Activated CD8-positive, alpha-beta T cell treated with anti-CD3 and anti-CD28 coated beads, Interleukin-2, amount 10 ng/mL, durations not matched to agents 7 days and 5 days (primary cell): ENCODE measurements at regions not wholly inside any gene's neighbourhood (a gene's known extent, or its start where the extent isn't known, plus 50 kb on each side); places are given as distances from the start of the nearest gene placed in this dataset.

Experiments used
- ATAC-seq: fragments of 150-1000 bp; cut with Tn5 transposase; one replicate; pipeline ENCODE4 v1.10.0; 2021; ENCODE audit warnings: moderate library complexity
- CTCF ChIA-PET: fragments of 350-600 bp; sonication (Branson Sonifier 250); formaldehyde crosslinking; loops from one replicate; lab custom pipeline; 2021; ENCODE audit warnings: antibody characterized with exemption; lab: Charles Lee
- POLR2A ChIA-PET: fragments of 350-600 bp; sonication (Branson Sonifier 250); formaldehyde crosslinking; loops from one replicate; lab custom pipeline; 2021; ENCODE audit warnings: antibody characterized with exemption; lab: Charles Lee
- DNase-seq: peaks from one replicate; pipeline ENCODE4 v3.0.0-alpha.2; 2020
- H3K27ac Mint-ChIP-seq: one replicate; pipeline ENCODE4 v1.8.0; 2021; ENCODE audit warnings: mild to moderate bottlenecking, mixed read lengths
- H3K27me3 Mint-ChIP-seq: one replicate; pipeline ENCODE4 v1.8.0; 2021; ENCODE audit warnings: low read depth, mixed read lengths
- H3K36me3 Mint-ChIP-seq: one replicate; pipeline ENCODE4 v1.8.0; 2021; ENCODE audit warnings: low read depth, mixed read lengths
- H3K4me1 Mint-ChIP-seq: one replicate; pipeline ENCODE4 v1.8.0; 2021; ENCODE audit warnings: low read depth, mixed read lengths
- H3K4me3 Mint-ChIP-seq: one replicate; pipeline ENCODE4 v1.8.0; 2021; ENCODE audit warnings: mild to moderate bottlenecking, mixed read lengths
- H3K9me3 Mint-ChIP-seq: one replicate; pipeline ENCODE4 v1.8.0; 2022; ENCODE audit warnings: mixed read lengths; ENCODE audit not compliant: insufficient read depth

- Mint-ChIP-seq H3K4me1 (peaks cover 14% of the 10 kb centered on the region), H3K36me3 (no peaks in the 10 kb centered on the region), H3K4me3 (no peak overlapping the region), H3K27me3 (peaks cover 3% of the 10 kb centered on the region), H3K9me3 (no peaks in the 10 kb centered on the region), H3K27ac (no peak overlapping the region)
- no peak for ATAC-seq
- POLR2A ChIA-PET = interaction anchor here (1.0 kb wide), 1 partner anchor 16 kb away, joined by 3 read pairs; no protein-coding TSS in a partner anchor
- DNase-seq = no peak
- CTCF ChIA-PET = interaction anchor here (1.1 kb wide), 2 partner anchors 43 to 525 kb away, joined by 4 read pairs; no protein-coding TSS in a partner anchor
Measured at GRCh38 chr5:56313596-56313995, 80.5 kb upstream of the ANKRD55 start.

DNA sequence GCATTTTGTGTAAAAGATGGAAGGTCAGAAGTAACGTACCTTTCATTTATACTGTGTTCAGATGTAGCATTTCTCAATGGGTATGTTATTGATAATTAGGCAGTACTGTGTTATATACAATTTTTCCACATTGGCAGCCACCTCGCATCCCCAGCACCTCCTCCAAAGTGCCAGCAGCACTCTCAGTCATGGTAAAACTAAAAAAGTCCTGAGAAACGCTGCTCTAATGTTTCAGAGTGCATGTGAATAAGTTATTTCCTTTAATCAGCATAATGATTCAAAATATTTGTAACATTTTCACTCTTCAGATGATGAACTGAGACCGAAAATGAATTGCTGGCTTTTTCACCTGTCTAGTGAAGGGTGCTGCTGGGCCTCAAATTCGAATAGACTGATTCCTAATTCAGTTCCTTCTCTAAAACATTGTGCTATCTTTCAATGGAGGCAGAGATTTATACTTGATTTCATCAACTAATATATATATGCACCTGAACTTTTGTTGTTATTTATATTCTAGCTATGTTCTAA is 79.9 kb upstream of the ANKRD55 start:
- H3K9me3 Mint-ChIP-seq = no peaks in the 10 kb centered on the region
- no peak overlapping the region for H3K4me3 Mint-ChIP-seq
- no peak for ATAC-seq
- ChIA-PET POLR2A (interaction anchor here (1.0 kb wide), 1 partner anchor 17 kb away, joined by 3 read pairs; no protein-coding TSS in a partner anchor), CTCF (interaction anchor here (1.1 kb wide), 2 partner anchors 42 to 525 kb away, joined by 4 read pairs; no protein-coding TSS in a partner anchor)
- H3K27me3 Mint-ChIP-seq = peaks cover 3% of the 10 kb centered on the region
- peaks cover 12% of the 10 kb centered on the region for H3K4me1 Mint-ChIP-seq
- no peak for DNase-seq
- no peak overlapping the region for H3K27ac Mint-ChIP-seq
- H3K36me3 Mint-ChIP-seq = no peaks in the 10 kb centered on the region

- Mint-ChIP-seq H3K9me3 (peaks cover 5% of the 10 kb centered on the region), H3K27ac (no peak overlapping the region), H3K27me3 (peaks cover 3% of the 10 kb centered on the region), H3K36me3 (no peaks in the 10 kb centered on the region), H3K4me1 (peaks cover 2% of the 10 kb centered on the region), H3K4me3 (no peak overlapping the region)
- ChIA-PET CTCF (interaction anchor here (0.9 to 1.5 kb wide), 2 partner anchors 19 to 515 kb away, joined by 3 to 4 read pairs; no protein-coding TSS in a partner anchor), POLR2A (interaction anchor here (0.5 to 0.6 kb wide), 2 partner anchors 56 to 1188 kb away, joined by 3 read pairs; no protein-coding TSS in a partner anchor)
- DNase-seq (no peak), ATAC-seq (no peak)
Measured at GRCh38 chr5:56311306-56311905, 78.3 kb upstream of the ANKRD55 start.

GRCh38 chr5:56310711-56311204 is 77.6 kb upstream of the ANKRD55 start:
- no peak for ATAC-seq
- Mint-ChIP-seq H3K27me3 (peaks cover 3% of the 10 kb centered on the region), H3K4me1 (no peaks in the 10 kb centered on the region), H3K27ac (no peak overlapping the region), H3K9me3 (peaks cover 11% of the 10 kb centered on the region), H3K4me3 (no peak overlapping the region), H3K36me3 (no peaks in the 10 kb centered on the region)
- DNase-seq = no peak
- CTCF ChIA-PET = interaction anchor here (0.9 to 1.5 kb wide), 2 partner anchors 19 to 516 kb away, joined by 3 to 4 read pairs; no protein-coding TSS in a partner anchor
- POLR2A ChIA-PET = no interaction called here

- Mint-ChIP-seq H3K9me3 (peaks cover 13% of the 10 kb centered on the region), H3K27ac (no peak overlapping the region), H3K4me3 (no peak overlapping the region), H3K27me3 (peaks cover 3% of the 10 kb centered on the region), H3K4me1 (no peaks in the 10 kb centered on the region), H3K36me3 (no peaks in the 10 kb centered on the region)
- no peak for ATAC-seq
- ChIA-PET POLR2A (no interaction called here), CTCF (no interaction called here)
- no peak for DNase-seq
Measured at GRCh38 chr5:56309262-56309826, 76.2 kb upstream of the ANKRD55 start.

GRCh38 chr5:56307714-56308333 is 74.7 kb upstream of the ANKRD55 start:
- H3K4me1 Mint-ChIP-seq = no peaks in the 10 kb centered on the region

GRCh38 chr5:56306433-56307150 is 73.5 kb upstream of the ANKRD55 start:
- POLR2A ChIA-PET = no interaction called here
- peaks cover 3% of the 10 kb centered on the region for H3K27me3 Mint-ChIP-seq
- H3K4me3 Mint-ChIP-seq = no peak overlapping the region
- H3K27ac Mint-ChIP-seq = no peak overlapping the region
- no peak for DNase-seq
- no peaks in the 10 kb centered on the region for H3K36me3 Mint-ChIP-seq
- peaks cover 13% of the 10 kb centered on the region for H3K9me3 Mint-ChIP-seq
- CTCF ChIA-PET = no interaction called here
- no peak for ATAC-seq
- H3K4me1 Mint-ChIP-seq = no peaks in the 10 kb centered on the region

More at GRCh38 chr5:56307714-56308333, 74.7 kb upstream of the ANKRD55 start:
- H3K27me3 Mint-ChIP-seq = peaks cover 3% of the 10 kb centered on the region
- POLR2A ChIA-PET = no interaction called here
- H3K36me3 Mint-ChIP-seq = no peaks in the 10 kb centered on the region
- no peak overlapping the region for H3K27ac Mint-ChIP-seq
- DNase-seq (no peak), ATAC-seq (no peak)
- peaks cover 13% of the 10 kb centered on the region for H3K9me3 Mint-ChIP-seq
- CTCF ChIA-PET = no interaction called here
- no peak overlapping the region for H3K4me3 Mint-ChIP-seq

DNA sequence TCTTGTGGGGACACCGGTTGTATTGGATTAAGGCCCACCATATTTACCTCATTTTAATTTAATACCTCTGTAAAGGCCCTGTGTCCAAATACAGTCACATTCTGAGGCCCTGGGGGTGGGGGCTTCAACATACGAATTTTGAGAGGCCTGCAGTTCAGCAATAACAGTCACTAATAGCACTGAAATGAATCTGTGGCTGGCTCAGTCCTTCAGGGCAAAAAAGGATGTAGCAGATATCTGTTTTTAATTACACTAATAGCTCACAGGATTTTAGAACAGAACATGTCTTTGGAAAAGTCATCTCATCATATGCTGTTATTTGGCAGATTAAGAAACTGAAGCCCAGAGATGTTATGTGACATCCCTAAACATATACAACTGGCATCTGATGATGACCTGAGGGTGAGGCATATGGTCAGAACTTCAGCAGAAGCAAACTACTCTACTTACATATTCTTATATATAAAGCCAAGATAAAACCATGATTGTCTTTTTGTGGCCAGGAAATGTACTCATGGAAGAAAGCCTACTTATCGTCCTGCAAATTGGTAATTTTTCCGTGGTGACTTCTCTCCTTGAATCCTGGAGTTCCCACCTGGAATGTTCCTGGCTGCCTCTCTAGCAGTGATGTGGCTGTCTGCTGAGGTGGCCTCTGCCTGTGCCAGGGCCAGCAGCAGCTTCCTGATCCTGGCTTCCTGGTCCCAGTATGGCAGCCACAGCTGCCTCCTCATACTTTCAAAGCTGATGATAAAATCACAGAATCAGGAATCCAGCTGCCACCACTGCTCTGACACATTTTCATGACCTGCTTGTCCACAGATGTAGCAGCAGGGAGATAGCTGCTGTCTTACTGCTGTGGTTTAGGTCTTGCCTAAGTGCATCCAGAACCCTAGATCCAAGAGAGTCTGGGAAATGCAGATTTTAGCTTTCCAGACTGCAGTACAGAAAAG is 72.1 kb upstream of the ANKRD55 start:
- POLR2A ChIA-PET = interaction anchor here (0.7 kb wide), 1 partner anchor 459 kb away, joined by 3 read pairs; no protein-coding TSS in a partner anchor
- Mint-ChIP-seq H3K36me3 (no peaks in the 10 kb centered on the region), H3K4me1 (no peaks in the 10 kb centered on the region), H3K4me3 (no peak overlapping the region), H3K27me3 (peaks cover 3% of the 10 kb centered on the region), H3K27ac (no peak overlapping the region), H3K9me3 (peaks cover 13% of the 10 kb centered on the region)
- no peak for DNase-seq
- CTCF ChIA-PET = interaction anchor here (1.0 kb wide), 1 partner anchor 12 kb away, joined by 3 read pairs; no protein-coding TSS in a partner anchor
- no peak for ATAC-seq

GRCh38 chr5:56303511-56303910 is 70.4 kb upstream of the ANKRD55 start:
- peaks cover 13% of the 10 kb centered on the region for H3K9me3 Mint-ChIP-seq
- ATAC-seq (no peak), DNase-seq (no peak)
- CTCF ChIA-PET = interaction anchor here (1.5 kb wide), 1 partner anchor 32 kb away, joined by 4 read pairs; no protein-coding TSS in a partner anchor
- H3K27me3 Mint-ChIP-seq = no peaks in the 10 kb centered on the region
- no peak overlapping the region for H3K4me3 Mint-ChIP-seq
- no peaks in the 10 kb centered on the region for H3K36me3 Mint-ChIP-seq
- H3K27ac Mint-ChIP-seq = no peak overlapping the region
- H3K4me1 Mint-ChIP-seq = no peaks in the 10 kb centered on the region
- POLR2A ChIA-PET = no interaction called here

- H3K4me1 Mint-ChIP-seq = no peaks in the 10 kb centered on the region
- no peak overlapping the region for H3K4me3 Mint-ChIP-seq
- DNase-seq (no peak), ATAC-seq (no peak)
- H3K27ac Mint-ChIP-seq = no peak overlapping the region
- POLR2A ChIA-PET = no interaction called here
- H3K27me3 Mint-ChIP-seq = no peaks in the 10 kb centered on the region
- peaks cover 13% of the 10 kb centered on the region for H3K9me3 Mint-ChIP-seq
- CTCF ChIA-PET = interaction anchor here (1.5 kb wide), 1 partner anchor 30 kb away, joined by 6 read pairs; no protein-coding TSS in a partner anchor
- H3K36me3 Mint-ChIP-seq = no peaks in the 10 kb centered on the region
Measured at GRCh38 chr5:56302027-56302426, 68.9 kb upstream of the ANKRD55 start.
